Breast epithelium (tissue), 4 donors: ENCODE measurements at regions not wholly inside any gene's neighbourhood (a gene's known extent, or its start where the extent isn't known, plus 50 kb on each side); places are given as distances from the start of the nearest gene placed in this dataset.

Experiments used
- DNase-seq, 2 donors: peaks; one replicate each; pipeline ENCODE4 v3.0.0-alpha.2; 2019; ENCODE audit warnings: low spot score in 2 of 2
- H3K27ac ChIP-seq, 2 donors: fragments of 200-600 bp; sonication (generic) in 1 of 2; one replicate each; pipeline ENCODE4 v1.5.1; 2016 to 2019; ENCODE audit warnings: mild to moderate bottlenecking in 1 of 2
- H3K27me3 ChIP-seq, 2 donors: fragments of 200-600 bp; sonication (generic) in 1 of 2; one replicate each; pipeline versions ENCODE4 v1.5.1 to v1.6.0; 2017 to 2019; ENCODE audit warnings: control low read depth in 1 of 2, mild to moderate bottlenecking in 1 of 2
- H3K36me3 ChIP-seq: fragments of 200-600 bp; one replicate; pipeline ENCODE4 v1.5.1; 2019
- H3K4me1 ChIP-seq, 2 donors: fragments of 200-600 bp; sonication (generic); one replicate each; pipeline ENCODE4 v1.5.1; 2016 to 2019; ENCODE audit warnings: control low read depth in 1 of 2
- H3K4me3 ChIP-seq, 3 donors: fragments of 200-600 bp; sonication (generic); 1 replicate in 2 of 3; 2 replicates in 1 of 3; pipeline ENCODE4 v1.5.1; 2016 to 2019; ENCODE audit warnings: mild to moderate bottlenecking in 3 of 3, moderate library complexity in 2 of 3
- H3K9me3 ChIP-seq, 2 donors: fragments of 200-600 bp; sonication (generic) in 1 of 2; one replicate each; pipeline ENCODE4 v1.5.1; 2016 to 2019; ENCODE audit warnings: control low read depth in 1 of 2
- POLR2A ChIP-seq: fragments of 450-650 bp; IDR thresholded peaks from one replicate; pipeline ENCODE4 v1.6.1; 2016; ENCODE audit warnings: antibody characterized with exemption, mild to moderate bottlenecking, moderate library complexity
- POLR2AphosphoS5 ChIP-seq, 3 donors: sonication (generic); formaldehyde crosslinking; IDR thresholded peaks; one replicate each; pipeline ENCODE4 v1.6.1; 2017; ENCODE audit warnings: antibody characterized with exemption in 3 of 3
- intact Hi-C: fragments of 100-400 bp; cut with DNase I; formaldehyde crosslinking; loops from one replicate; pipeline ENCODE4 v1.15.1; 2023; ENCODE audit warnings: low total_unique reads
- TF ChIP-seq, protein P1 (sequence below), 3 donors: fragments of 450-650 bp; IDR thresholded peaks; one replicate each; pipeline ENCODE4 v1.5.1; 2016 to 2017; ENCODE audit warnings: antibody characterized with exemption in 3 of 3, mild to moderate bottlenecking in 3 of 3, moderate library complexity in 3 of 3

DNA sequence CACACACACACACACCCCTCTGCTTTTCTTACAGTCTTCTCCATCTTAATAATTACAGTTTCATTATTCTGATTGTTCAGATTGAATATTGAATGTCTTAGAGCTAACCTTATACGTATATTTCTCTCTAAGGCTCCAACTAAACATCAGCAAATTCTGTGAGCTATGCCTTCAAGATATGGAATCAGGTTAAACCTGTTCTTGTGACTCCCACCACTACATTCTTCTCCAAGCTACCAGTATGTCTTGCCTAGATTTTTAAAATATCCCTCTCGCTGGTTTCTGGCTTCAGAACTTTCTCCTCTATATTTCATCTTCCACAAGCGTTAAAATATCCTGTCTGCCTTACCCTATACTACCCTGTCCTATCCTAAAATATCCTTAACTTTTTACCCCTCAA is 1346.4 kb upstream of the CDH2 start:
- no peak for DNase-seq
- no peaks in the 10 kb centered on the region for H3K4me1 ChIP-seq
- no peak overlapping the region for H3K27ac ChIP-seq
- intact Hi-C loops, result loop anchor here (5.0 kb wide), 1 partner anchor 594 kb away; no protein-coding TSS in a partner anchor
- no peaks in the 10 kb centered on the region for H3K9me3 ChIP-seq
- H3K36me3 ChIP-seq, result no peaks in the 10 kb centered on the region
- TF ChIP-seq POLR2A, result no peak
- TF ChIP-seq, protein P1, sequence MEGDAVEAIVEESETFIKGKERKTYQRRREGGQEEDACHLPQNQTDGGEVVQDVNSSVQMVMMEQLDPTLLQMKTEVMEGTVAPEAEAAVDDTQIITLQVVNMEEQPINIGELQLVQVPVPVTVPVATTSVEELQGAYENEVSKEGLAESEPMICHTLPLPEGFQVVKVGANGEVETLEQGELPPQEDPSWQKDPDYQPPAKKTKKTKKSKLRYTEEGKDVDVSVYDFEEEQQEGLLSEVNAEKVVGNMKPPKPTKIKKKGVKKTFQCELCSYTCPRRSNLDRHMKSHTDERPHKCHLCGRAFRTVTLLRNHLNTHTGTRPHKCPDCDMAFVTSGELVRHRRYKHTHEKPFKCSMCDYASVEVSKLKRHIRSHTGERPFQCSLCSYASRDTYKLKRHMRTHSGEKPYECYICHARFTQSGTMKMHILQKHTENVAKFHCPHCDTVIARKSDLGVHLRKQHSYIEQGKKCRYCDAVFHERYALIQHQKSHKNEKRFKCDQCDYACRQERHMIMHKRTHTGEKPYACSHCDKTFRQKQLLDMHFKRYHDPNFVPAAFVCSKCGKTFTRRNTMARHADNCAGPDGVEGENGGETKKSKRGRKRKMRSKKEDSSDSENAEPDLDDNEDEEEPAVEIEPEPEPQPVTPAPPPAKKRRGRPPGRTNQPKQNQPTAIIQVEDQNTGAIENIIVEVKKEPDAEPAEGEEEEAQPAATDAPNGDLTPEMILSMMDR (IDR thresholded peaks at IDR 0.05), result no peak
- TF ChIP-seq POLR2AphosphoS5 (IDR thresholded peaks at IDR 0.05), result no peak
- no peaks in the 10 kb centered on the region for H3K27me3 ChIP-seq
- H3K4me3 ChIP-seq, result no peak overlapping the region

DNA sequence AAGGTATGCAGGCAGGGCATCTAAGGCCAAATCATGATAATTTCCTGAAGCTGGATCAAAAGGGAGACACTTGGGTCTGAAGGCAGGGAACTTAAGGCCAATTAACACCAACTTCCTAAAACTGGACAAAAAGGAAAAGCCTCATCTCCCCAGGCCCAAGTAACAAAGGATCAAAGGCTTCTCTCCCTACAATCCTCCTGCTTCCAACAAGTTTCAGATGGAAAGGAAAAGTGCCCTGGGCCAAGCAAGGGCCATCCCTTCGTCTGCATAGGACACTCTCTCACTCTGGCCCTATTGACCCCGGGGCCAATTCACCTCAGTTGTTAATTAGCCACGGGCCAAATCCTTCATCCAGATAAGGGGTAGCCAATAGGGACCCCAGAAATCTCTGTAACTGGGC is 1335.8 kb upstream of the CDH2 start:
- intact Hi-C loops, result no loop called here
- no peaks in the 10 kb centered on the region for H3K36me3 ChIP-seq
- H3K27me3 ChIP-seq, result no peaks in the 10 kb centered on the region
- peaks cover 0 to 4% of the 10 kb centered on the region in 2 donors for H3K9me3 ChIP-seq
- TF ChIP-seq POLR2A, result no peak
- TF ChIP-seq POLR2AphosphoS5 (IDR thresholded peaks at IDR 0.05), result no peak
- TF ChIP-seq, protein P1 (IDR thresholded peaks at IDR 0.05), result no peak
- H3K4me1 ChIP-seq, result no peaks in the 10 kb centered on the region
- no peak overlapping the region for H3K27ac ChIP-seq
- no peak overlapping the region for H3K4me3 ChIP-seq
- no peak for DNase-seq

DNA sequence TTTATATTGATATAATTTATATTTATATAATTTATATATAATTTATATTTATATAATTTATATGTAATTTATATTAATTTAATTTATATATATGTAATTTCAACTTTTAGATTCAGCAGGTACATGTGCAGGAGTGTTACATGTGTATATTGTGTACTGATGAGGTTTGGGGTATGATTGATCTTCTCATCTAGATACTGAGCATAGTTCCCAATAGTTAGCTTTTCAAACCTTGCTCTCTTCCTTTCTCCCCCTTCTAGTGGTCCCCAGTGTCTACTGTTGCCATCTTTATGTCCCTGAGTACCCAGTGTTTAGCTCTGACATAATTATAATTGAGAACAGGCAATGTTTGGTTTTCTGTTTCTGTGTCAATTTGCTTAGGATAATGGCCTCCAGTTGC is 1335.3 kb upstream of the CDH2 start:
- DNase-seq, result no peak
- Histone ChIP-seq H3K36me3 (no peaks in the 10 kb centered on the region), H3K27ac (no peak overlapping the region), H3K4me3 (no peak overlapping the region), H3K27me3 (no peaks in the 10 kb centered on the region), H3K9me3 (peaks cover 0 to 4% of the 10 kb centered on the region in 2 donors), H3K4me1 (no peaks in the 10 kb centered on the region)
- intact Hi-C loops, result no loop called here
- TF ChIP-seq, protein P1 (IDR thresholded peaks at IDR 0.05), result no peak
- no peak for TF ChIP-seq POLR2AphosphoS5 (IDR thresholded peaks at IDR 0.05)
- TF ChIP-seq POLR2A, result no peak

DNA sequence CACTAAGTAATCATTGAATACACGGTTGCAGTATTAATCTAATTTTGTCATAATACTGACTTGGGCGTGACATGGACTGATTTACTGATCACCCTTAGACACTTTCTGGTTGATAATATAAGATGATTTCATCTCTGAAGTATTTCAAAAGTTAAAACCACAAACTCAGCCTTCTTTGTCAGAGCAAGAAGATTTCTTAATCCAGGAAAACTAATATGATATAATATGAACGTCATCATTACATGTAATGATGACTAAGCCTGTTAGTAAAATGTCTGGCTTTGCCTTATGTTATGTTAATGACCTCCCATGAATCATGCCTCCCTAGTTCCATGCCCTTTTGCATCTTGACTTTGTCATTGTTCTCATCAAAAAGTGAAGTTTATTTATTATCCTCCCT is 1325.0 kb upstream of the CDH2 start:
- TF ChIP-seq POLR2A (no peak), POLR2AphosphoS5 (IDR thresholded peaks at IDR 0.05) (no peak)
- TF ChIP-seq, protein P1 (IDR thresholded peaks at IDR 0.05), result no peak
- DNase-seq, result no peak
- H3K27me3 ChIP-seq, result no peaks in the 10 kb centered on the region
- intact Hi-C loops, result no loop called here
- H3K9me3 ChIP-seq, result no peaks in the 10 kb centered on the region
- no peak overlapping the region for H3K27ac ChIP-seq
- no peak overlapping the region for H3K4me3 ChIP-seq
- no peaks in the 10 kb centered on the region for H3K4me1 ChIP-seq
- H3K36me3 ChIP-seq, result no peaks in the 10 kb centered on the region

DNA sequence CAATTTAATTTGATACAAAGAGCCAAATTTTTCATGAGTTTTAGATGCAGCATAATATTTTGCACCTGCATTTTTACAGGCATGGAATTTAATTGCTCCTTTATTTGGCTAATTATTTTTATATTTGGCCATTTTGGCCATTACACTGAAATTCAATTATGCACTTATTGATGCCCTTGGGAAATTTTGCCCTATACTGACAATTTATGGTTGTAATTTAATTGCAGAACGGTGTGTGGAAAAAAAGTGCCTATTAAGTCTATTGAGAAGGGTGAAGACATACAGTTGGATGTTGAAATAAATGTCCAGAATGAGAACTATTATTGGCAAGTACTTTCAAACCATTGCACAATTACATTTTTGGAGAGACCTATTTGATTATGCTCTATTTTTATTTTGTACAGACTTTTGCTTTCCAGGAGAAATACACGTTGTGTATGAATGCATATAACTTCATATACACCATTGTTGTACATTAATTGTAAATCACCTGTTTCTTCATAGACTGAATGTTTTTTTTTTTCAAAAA is 1319.3 kb upstream of the CDH2 start:
- Histone ChIP-seq H3K36me3 (no peaks in the 10 kb centered on the region), H3K4me1 (no peaks in the 10 kb centered on the region), H3K27me3 (no peaks in the 10 kb centered on the region), H3K9me3 (no peaks in the 10 kb centered on the region), H3K4me3 (no peak overlapping the region), H3K27ac (no peak overlapping the region)
- intact Hi-C loops, result no loop called here
- DNase-seq, result no peak
- TF ChIP-seq, protein P1 (IDR thresholded peaks at IDR 0.05), result no peak
- TF ChIP-seq POLR2AphosphoS5 (IDR thresholded peaks at IDR 0.05), result no peak
- TF ChIP-seq POLR2A, result no peak
